SK-N-SH treated with all-trans-retinoic acid at 6 μM for 48 hours (cell line): ENCODE measurements at regions not wholly inside any gene's neighbourhood (a gene's known extent, or its start where the extent isn't known, plus 50 kb on each side); places are given as distances from the start of the nearest gene placed in this dataset.
"Not testable (repeated sequence)": the region's sequence is repeated elsewhere in the genome, so short reads cannot be mapped to it uniquely, and the experiment has no call there.

Experiments used
- ATAC-seq: fragments of 200-7000 bp; cut with Tn5 transposase; 3 replicates; pipeline ENCODE4 v1.9.1; 2020; ENCODE audit warnings: mild to moderate bottlenecking, moderate library complexity
- ARNTL ChIP-seq: fragments of 450-650 bp; formaldehyde crosslinking; IDR thresholded peaks from 2 replicates; pipeline ENCODE4 v1.5.0; 2020; ENCODE audit warnings: low read depth, mild to moderate bottlenecking, moderate library complexity, borderline replicate concordance
- BACH2 ChIP-seq: fragments of 250-450 bp; sonication (Bioruptor Pico); IDR thresholded peaks from 2 replicates; pipeline ENCODE4 v1.9.0; 2021; ENCODE audit warnings: mild to moderate bottlenecking, borderline replicate concordance
- CREB5 ChIP-seq: fragments of 250-450 bp; sonication (Bioruptor Pico); IDR thresholded peaks from 2 replicates; pipeline ENCODE4 v1.5.1; 2020; ENCODE audit warnings: low read depth, mild to moderate bottlenecking, moderate library complexity
- CSDC2 ChIP-seq: fragments of 250-450 bp; sonication (Bioruptor Pico); IDR thresholded peaks from 2 replicates; pipeline ENCODE4 v1.5.0; 2020; ENCODE audit warnings: mild to moderate bottlenecking, moderate library complexity
- GLIS3 ChIP-seq: fragments of 250-450 bp; sonication (Bioruptor Pico); IDR thresholded peaks from 2 replicates; pipeline ENCODE4 v1.5.0; 2020; ENCODE audit warnings: mild to moderate bottlenecking, moderate library complexity
- ISL1 ChIP-seq: fragments of 250-450 bp; sonication (Bioruptor Pico); IDR thresholded peaks from 2 replicates; pipeline ENCODE4 v2.1.2; 2022; ENCODE audit warnings: mild to moderate bottlenecking, moderate library complexity
- OSR1 ChIP-seq: fragments of 250-450 bp; sonication (Bioruptor Pico); IDR thresholded peaks from 2 replicates; pipeline ENCODE4 v1.8.0; 2022; ENCODE audit warnings: moderate library complexity, mild to moderate bottlenecking, inconsistent platforms
- POU6F1 ChIP-seq: fragments of 250-450 bp; sonication (Bioruptor Pico); IDR thresholded peaks from 2 replicates; pipeline ENCODE4 v1.8.0; 2021; ENCODE audit warnings: low read depth, mild to moderate bottlenecking, moderate library complexity, borderline replicate concordance
- PPARA ChIP-seq: fragments of 250-450 bp; sonication (Bioruptor Pico); IDR thresholded peaks from 2 replicates; pipeline ENCODE4 v1.5.0; 2020; ENCODE audit warnings: mild to moderate bottlenecking, borderline replicate concordance
- SNAI2 ChIP-seq: fragments of 250-450 bp; sonication (Bioruptor Pico); IDR thresholded peaks from 2 replicates; pipeline ENCODE4 v1.5.0; 2020; ENCODE audit warnings: mild to moderate bottlenecking, moderate library complexity
- TCF4 ChIP-seq: fragments of 250-450 bp; sonication (Bioruptor Pico); IDR thresholded peaks from 2 replicates; pipeline ENCODE4 v1.8.0; 2021; ENCODE audit warnings: mild to moderate bottlenecking, moderate library complexity, borderline replicate concordance
- TOX ChIP-seq: fragments of 250-450 bp; sonication (Bioruptor Pico); IDR thresholded peaks from 2 replicates; pipeline ENCODE4 v1.8.0; 2021; ENCODE audit warnings: mild to moderate bottlenecking, moderate library complexity, borderline replicate concordance
- ZC3H10 ChIP-seq: fragments of 250-450 bp; sonication (Bioruptor Pico); IDR thresholded peaks from 2 replicates; pipeline ENCODE4 v1.5.1; 2021; ENCODE audit warnings: mild to moderate bottlenecking, moderate library complexity
- ZFP3 ChIP-seq: fragments of 250-450 bp; sonication (Bioruptor Pico); IDR thresholded peaks from 2 replicates; pipeline ENCODE4 v1.5.0; 2020; ENCODE audit warnings: mild to moderate bottlenecking, moderate library complexity
- ZFP30 ChIP-seq: fragments of 450-650 bp; formaldehyde crosslinking; IDR thresholded peaks from 2 replicates; pipeline ENCODE4 v1.5.0; 2022; ENCODE audit warnings: mild to moderate bottlenecking, moderate library complexity
- ZNF565 ChIP-seq: fragments of 450-650 bp; formaldehyde crosslinking; conservative IDR thresholded peaks from 2 replicates; pipeline ENCODE4 v1.5.0; 2020; ENCODE audit warnings: low read depth, mild to moderate bottlenecking, moderate library complexity
- ZNF8 ChIP-seq: fragments of 450-650 bp; formaldehyde crosslinking; IDR thresholded peaks from 2 replicates; pipeline ENCODE4 v1.5.0; 2020; ENCODE audit warnings: mild to moderate bottlenecking, moderate library complexity
- TF ChIP-seq, protein P1 (sequence below): fragments of 250-450 bp; sonication (Bioruptor Pico); IDR thresholded peaks from 2 replicates; pipeline ENCODE4 v1.5.0; 2020; ENCODE audit warnings: mild to moderate bottlenecking, moderate library complexity
- TF ChIP-seq, protein P2 (sequence below): fragments of 250-450 bp; sonication (Bioruptor Pico); IDR thresholded peaks from 2 replicates; pipeline ENCODE4 v1.8.0; 2020; ENCODE audit warnings: mild to moderate bottlenecking, moderate library complexity, borderline replicate concordance
- TF ChIP-seq, protein P3 (sequence below): fragments of 250-450 bp; sonication (Bioruptor Pico); IDR thresholded peaks from 2 replicates; pipeline ENCODE4 v1.5.1; 2021; ENCODE audit warnings: mild to moderate bottlenecking, moderate library complexity

DNA sequence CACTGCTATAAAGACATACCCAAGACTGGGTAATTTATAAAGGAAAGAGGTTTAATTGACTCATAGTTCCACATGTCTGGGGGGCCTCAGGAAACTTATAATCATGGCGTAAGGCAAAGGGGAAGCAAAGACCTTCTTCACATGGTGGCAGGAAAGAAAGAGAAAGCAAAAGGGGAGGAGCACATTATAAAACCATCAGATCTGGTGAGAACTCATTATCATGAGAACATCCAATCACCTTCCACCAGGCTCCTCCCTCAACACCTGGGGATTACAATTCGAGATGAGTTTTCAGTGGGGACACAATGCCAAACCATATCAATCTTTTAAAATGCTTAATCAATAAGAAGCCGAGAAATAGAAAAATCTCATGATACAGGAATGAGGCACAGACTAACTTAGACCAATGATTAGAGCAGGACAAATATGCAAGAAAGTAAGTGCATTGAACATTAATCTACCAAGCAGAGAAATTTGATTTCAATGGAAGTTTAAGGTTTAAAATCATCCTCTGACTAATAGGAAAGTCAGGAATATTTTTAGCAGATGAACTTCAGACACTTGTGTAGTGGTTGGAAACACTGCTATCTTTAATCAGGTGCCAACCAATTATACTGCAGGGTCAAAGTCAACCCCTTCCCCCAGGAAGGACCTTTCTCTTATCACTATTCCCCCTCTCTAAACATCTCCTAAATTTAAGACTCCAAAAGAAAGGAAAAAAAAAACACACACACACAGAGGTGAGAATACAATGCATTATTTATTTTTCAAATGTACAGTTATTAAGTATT is 259.2 kb downstream of the IRS1 start (continued):
- TF ChIP-seq POU6F1 (CRISPR knock-in tag) (no peak), ZNF565 (no peak)

DNA sequence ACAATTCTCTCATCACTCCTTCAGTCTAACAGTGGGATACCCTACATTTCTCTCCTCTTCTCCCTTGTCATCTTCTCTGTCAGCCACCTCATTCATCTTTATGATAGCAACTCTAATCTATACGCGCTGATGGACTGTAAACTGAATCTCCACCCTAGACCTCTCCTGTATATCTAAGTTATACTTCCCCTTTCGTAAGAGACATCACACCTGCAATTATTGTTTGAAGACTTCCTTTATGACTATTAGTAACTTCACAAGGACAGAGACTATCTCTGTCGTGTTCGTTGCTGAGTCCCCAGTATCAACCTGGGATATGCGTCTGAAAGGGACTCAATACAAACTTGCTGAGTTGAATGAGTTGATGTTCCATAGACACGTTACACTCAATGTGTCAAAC is 263.2 kb downstream of the IRS1 start:
- TF ChIP-seq TOX (CRISPR knock-in tag) (no peak), ZNF565 (no peak), SNAI2 (no peak), ZC3H10 (CRISPR knock-in tag) (no peak), PPARA (no peak)
- TF ChIP-seq, protein P1, sequence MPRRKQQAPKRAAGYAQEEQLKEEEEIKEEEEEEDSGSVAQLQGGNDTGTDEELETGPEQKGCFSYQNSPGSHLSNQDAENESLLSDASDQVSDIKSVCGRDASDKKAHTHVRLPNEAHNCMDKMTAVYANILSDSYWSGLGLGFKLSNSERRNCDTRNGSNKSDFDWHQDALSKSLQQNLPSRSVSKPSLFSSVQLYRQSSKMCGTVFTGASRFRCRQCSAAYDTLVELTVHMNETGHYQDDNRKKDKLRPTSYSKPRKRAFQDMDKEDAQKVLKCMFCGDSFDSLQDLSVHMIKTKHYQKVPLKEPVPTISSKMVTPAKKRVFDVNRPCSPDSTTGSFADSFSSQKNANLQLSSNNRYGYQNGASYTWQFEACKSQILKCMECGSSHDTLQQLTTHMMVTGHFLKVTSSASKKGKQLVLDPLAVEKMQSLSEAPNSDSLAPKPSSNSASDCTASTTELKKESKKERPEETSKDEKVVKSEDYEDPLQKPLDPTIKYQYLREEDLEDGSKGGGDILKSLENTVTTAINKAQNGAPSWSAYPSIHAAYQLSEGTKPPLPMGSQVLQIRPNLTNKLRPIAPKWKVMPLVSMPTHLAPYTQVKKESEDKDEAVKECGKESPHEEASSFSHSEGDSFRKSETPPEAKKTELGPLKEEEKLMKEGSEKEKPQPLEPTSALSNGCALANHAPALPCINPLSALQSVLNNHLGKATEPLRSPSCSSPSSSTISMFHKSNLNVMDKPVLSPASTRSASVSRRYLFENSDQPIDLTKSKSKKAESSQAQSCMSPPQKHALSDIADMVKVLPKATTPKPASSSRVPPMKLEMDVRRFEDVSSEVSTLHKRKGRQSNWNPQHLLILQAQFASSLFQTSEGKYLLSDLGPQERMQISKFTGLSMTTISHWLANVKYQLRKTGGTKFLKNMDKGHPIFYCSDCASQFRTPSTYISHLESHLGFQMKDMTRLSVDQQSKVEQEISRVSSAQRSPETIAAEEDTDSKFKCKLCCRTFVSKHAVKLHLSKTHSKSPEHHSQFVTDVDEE: no peak
- TF ChIP-seq, protein P2, sequence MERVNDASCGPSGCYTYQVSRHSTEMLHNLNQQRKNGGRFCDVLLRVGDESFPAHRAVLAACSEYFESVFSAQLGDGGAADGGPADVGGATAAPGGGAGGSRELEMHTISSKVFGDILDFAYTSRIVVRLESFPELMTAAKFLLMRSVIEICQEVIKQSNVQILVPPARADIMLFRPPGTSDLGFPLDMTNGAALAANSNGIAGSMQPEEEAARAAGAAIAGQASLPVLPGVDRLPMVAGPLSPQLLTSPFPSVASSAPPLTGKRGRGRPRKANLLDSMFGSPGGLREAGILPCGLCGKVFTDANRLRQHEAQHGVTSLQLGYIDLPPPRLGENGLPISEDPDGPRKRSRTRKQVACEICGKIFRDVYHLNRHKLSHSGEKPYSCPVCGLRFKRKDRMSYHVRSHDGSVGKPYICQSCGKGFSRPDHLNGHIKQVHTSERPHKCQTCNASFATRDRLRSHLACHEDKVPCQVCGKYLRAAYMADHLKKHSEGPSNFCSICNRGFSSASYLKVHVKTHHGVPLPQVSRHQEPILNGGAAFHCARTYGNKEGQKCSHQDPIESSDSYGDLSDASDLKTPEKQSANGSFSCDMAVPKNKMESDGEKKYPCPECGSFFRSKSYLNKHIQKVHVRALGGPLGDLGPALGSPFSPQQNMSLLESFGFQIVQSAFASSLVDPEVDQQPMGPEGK (CRISPR knock-in tag): no peak
- TF ChIP-seq, protein P3, sequence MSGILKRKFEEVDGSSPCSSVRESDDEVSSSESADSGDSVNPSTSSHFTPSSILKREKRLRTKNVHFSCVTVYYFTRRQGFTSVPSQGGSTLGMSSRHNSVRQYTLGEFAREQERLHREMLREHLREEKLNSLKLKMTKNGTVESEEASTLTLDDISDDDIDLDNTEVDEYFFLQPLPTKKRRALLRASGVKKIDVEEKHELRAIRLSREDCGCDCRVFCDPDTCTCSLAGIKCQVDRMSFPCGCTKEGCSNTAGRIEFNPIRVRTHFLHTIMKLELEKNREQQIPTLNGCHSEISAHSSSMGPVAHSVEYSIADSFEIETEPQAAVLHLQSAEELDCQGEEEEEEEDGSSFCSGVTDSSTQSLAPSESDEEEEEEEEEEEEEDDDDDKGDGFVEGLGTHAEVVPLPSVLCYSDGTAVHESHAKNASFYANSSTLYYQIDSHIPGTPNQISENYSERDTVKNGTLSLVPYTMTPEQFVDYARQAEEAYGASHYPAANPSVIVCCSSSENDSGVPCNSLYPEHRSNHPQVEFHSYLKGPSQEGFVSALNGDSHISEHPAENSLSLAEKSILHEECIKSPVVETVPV (CRISPR knock-in tag): no peak
- no peak for ATAC-seq

- ATAC-seq: not testable (repeated sequence)
- peak; percentile 65; the same call in 1 of the 2 replicates for TF ChIP-seq ZNF8 (CRISPR knock-in tag)
These were observed 266.6 kb downstream of the IRS1 start for GRCh38 chr2:226532976-226533375.

DNA sequence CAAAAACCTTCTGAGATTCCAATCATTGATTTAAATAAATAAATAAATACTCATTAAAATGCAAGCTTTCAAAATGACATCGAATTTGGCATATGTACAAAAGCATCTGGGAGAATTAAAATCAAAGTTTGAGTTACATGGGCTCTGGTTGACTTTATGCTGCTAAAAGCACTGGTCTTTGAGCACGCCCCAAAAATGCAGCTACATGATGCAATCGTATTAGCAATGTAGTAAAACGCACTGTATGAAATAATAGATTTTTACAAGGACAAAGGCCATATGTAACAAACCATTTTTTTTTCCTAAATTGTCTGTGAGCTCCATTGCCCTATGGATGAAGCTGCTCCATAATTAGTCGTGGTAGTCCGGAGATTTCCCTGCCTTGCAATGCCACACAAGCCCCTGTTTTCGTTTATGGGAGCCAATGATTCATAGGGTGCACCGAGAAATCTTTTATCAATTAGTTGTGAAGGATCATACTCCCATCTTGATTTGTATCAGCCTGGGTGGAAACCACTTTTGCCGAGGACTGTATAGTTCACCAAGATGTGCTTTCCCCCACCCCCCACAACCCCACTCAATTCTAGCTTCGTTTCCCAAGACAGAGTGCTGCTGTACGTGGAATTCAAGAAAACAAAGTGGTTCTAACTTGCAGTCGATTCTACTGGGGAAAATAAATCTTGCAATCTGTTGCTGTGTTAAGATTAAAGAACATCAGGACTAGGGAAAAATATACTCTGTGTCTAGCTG is 268.4 kb downstream of the IRS1 start:
- no peak for ATAC-seq
- TF ChIP-seq ISL1 (CRISPR knock-in tag): no peak
- no peak for TF ChIP-seq PPARA
- TF ChIP-seq, protein P1: no peak
- TF ChIP-seq SNAI2: no peak
- TF ChIP-seq, protein P3 (CRISPR knock-in tag): no peak
- TF ChIP-seq ZFP30 (CRISPR knock-in tag): no peak
- no peak for TF ChIP-seq ZNF8 (CRISPR knock-in tag)
- TF ChIP-seq ARNTL: no peak
- no peak for TF ChIP-seq CSDC2 (CRISPR knock-in tag)
- no peak for TF ChIP-seq OSR1 (CRISPR knock-in tag)
- TF ChIP-seq TCF4 (CRISPR knock-in tag): no peak
- no peak for TF ChIP-seq CREB5
- TF ChIP-seq ZFP3 (CRISPR knock-in tag): no peak
- no peak for TF ChIP-seq TOX (CRISPR knock-in tag)
- TF ChIP-seq BACH2: no peak
- TF ChIP-seq ZNF565: no peak
- TF ChIP-seq ZC3H10 (CRISPR knock-in tag): no peak
- TF ChIP-seq GLIS3 (CRISPR knock-in tag): no peak
